IMR-90 (cell line): ENCODE measurements at regions not wholly inside any gene's neighbourhood (a gene's known extent, or its start where the extent isn't known, plus 50 kb on each side); places are given as distances from the start of the nearest gene placed in this dataset.

ENCODE experiments used
- FOS ChIP-seq: fragments of 150-350 bp; IDR thresholded peaks from 2 replicates; pipeline ENCODE4 v1.6.1; 2016; ENCODE audit warnings: low read depth, low read length
- MAFK ChIP-seq: IDR thresholded peaks from 2 replicates; pipeline ENCODE4 v1.6.1; 2012; ENCODE audit warnings: low read depth, low read length, improper control_type of control experiment
- NFE2L2 ChIP-seq: fragments of 150-350 bp; IDR thresholded peaks from 2 replicates; pipeline ENCODE4 v1.6.1; 2016; ENCODE audit warnings: low read depth, mild to moderate bottlenecking, low read length
- POLR2A ChIP-seq: IDR thresholded peaks from 2 replicates; pipeline ENCODE4 v1.6.1; 2012; ENCODE audit warnings: mild to moderate bottlenecking, low read depth, low read length
- RAD21 ChIP-seq: IDR thresholded peaks from 2 replicates; pipeline ENCODE4 v1.6.1; 2012; ENCODE audit warnings: low read length, improper control_type of control experiment
- RCOR1 ChIP-seq: IDR thresholded peaks from 2 replicates; pipeline ENCODE4 v1.6.1; 2012; ENCODE audit warnings: mild to moderate bottlenecking, low read length, improper control_type of control experiment; ENCODE audit not compliant: insufficient replicate concordance
- RFX5 ChIP-seq: IDR thresholded peaks from 2 replicates; pipeline ENCODE4 v1.8.0; 2012; ENCODE audit warnings: low read depth, mild to moderate bottlenecking, low read length, moderate library complexity
- SMC3 ChIP-seq: fragments of 150-350 bp; IDR thresholded peaks from 2 replicates; pipeline ENCODE4 v1.6.1; 2016; ENCODE audit warnings: low read depth, mild to moderate bottlenecking, antibody characterized with exemption, low read length, moderate library complexity
- TF ChIP-seq, protein P1 (sequence below): conservative IDR thresholded peaks from 2 replicates; pipeline ENCODE4 v1.5.1; 2012; ENCODE audit warnings: mild to moderate bottlenecking, low read depth, low read length, improper control_type of control experiment
- TF ChIP-seq, protein P2 (sequence below): fragments of 150-350 bp; IDR thresholded peaks from 2 replicates; pipeline ENCODE4 v1.6.1; 2016; ENCODE audit warnings: low read depth, mild to moderate bottlenecking, low read length, moderate library complexity, borderline replicate concordance
- TF ChIP-seq, protein P3 (sequence below): fragments of 150-350 bp; IDR thresholded peaks from 2 replicates; pipeline ENCODE4 v1.6.1; 2017; ENCODE audit warnings: mild to moderate bottlenecking, antibody characterized with exemption, low read length, low read depth

DNA sequence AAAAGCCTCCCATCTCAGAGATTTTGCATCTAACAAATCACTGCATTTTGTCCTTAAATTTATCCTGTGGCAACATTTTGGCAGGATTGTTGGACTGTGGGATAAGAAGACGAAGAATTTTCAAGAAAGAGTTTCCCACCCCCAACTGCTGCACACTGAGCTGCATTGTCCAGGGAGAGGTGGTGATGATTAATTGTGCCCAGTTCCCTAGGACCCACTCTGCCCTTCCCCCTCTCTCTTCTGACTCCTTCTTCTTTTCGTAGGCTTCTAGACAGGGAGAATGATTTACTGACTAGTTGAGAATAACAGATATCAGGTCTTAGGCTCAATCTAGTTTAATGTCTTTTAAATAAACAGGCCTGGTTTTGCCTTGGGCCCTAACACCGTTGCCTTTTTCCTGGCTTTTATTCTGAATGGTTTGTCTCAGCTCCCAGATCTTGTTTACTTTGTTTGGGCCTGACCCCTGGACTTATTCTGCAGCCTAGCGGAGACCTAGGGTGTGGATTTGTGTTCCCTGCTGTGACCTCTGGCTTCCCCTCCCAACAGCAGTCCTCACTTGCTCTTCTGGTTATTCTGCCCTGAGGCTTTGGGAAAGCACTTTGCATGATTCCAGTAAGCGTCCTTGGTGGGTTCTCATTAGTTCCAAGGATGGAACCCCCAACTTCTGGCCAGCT, 233.3 kb downstream of the INSIG2 start:
- TF ChIP-seq POLR2A (no peak), RAD21 (no peak), FOS (no peak), SMC3 (no peak), NFE2L2 (no peak), RFX5 (no peak), MAFK (no peak), RCOR1 (no peak)
- TF ChIP-seq, protein P1, sequence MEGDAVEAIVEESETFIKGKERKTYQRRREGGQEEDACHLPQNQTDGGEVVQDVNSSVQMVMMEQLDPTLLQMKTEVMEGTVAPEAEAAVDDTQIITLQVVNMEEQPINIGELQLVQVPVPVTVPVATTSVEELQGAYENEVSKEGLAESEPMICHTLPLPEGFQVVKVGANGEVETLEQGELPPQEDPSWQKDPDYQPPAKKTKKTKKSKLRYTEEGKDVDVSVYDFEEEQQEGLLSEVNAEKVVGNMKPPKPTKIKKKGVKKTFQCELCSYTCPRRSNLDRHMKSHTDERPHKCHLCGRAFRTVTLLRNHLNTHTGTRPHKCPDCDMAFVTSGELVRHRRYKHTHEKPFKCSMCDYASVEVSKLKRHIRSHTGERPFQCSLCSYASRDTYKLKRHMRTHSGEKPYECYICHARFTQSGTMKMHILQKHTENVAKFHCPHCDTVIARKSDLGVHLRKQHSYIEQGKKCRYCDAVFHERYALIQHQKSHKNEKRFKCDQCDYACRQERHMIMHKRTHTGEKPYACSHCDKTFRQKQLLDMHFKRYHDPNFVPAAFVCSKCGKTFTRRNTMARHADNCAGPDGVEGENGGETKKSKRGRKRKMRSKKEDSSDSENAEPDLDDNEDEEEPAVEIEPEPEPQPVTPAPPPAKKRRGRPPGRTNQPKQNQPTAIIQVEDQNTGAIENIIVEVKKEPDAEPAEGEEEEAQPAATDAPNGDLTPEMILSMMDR = no peak
- TF ChIP-seq, protein P2, sequence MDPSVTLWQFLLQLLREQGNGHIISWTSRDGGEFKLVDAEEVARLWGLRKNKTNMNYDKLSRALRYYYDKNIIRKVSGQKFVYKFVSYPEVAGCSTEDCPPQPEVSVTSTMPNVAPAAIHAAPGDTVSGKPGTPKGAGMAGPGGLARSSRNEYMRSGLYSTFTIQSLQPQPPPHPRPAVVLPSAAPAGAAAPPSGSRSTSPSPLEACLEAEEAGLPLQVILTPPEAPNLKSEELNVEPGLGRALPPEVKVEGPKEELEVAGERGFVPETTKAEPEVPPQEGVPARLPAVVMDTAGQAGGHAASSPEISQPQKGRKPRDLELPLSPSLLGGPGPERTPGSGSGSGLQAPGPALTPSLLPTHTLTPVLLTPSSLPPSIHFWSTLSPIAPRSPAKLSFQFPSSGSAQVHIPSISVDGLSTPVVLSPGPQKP = no peak
- TF ChIP-seq, protein P3, sequence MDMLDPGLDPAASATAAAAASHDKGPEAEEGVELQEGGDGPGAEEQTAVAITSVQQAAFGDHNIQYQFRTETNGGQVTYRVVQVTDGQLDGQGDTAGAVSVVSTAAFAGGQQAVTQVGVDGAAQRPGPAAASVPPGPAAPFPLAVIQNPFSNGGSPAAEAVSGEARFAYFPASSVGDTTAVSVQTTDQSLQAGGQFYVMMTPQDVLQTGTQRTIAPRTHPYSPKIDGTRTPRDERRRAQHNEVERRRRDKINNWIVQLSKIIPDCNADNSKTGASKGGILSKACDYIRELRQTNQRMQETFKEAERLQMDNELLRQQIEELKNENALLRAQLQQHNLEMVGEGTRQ = no peak
